ENCODE measurements at regions not wholly inside any gene's neighbourhood (a gene's known extent, or its start where the extent isn't known, plus 50 kb on each side); places are given as distances from the start of the nearest gene placed in this dataset.

DNA sequence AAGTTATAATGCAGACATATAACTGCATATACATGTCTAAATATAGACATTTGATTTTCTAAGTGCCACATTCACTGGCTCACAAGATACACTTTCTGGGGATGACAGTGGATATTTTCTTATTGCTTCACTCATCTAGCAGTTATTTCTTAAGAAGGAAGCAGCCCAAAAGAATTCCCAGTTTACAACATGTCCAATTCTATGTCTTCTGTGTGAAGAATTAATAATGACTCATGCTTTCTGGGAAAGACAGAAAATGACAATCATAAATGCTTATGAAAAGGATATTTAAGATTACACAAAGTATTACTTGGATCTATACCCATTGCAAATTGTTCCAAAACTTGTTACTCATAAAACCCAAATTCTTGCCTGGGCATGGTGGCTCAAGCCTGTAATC, 543.4 kb downstream of the SUCLA2 start:
- TF ChIP-seq, protein P1, sequence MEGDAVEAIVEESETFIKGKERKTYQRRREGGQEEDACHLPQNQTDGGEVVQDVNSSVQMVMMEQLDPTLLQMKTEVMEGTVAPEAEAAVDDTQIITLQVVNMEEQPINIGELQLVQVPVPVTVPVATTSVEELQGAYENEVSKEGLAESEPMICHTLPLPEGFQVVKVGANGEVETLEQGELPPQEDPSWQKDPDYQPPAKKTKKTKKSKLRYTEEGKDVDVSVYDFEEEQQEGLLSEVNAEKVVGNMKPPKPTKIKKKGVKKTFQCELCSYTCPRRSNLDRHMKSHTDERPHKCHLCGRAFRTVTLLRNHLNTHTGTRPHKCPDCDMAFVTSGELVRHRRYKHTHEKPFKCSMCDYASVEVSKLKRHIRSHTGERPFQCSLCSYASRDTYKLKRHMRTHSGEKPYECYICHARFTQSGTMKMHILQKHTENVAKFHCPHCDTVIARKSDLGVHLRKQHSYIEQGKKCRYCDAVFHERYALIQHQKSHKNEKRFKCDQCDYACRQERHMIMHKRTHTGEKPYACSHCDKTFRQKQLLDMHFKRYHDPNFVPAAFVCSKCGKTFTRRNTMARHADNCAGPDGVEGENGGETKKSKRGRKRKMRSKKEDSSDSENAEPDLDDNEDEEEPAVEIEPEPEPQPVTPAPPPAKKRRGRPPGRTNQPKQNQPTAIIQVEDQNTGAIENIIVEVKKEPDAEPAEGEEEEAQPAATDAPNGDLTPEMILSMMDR (optimal IDR thresholded peaks at IDR 0.05 in 1 of 3, IDR thresholded peaks at IDR 0.05 in 1 of 3, conservative IDR thresholded peaks at IDR 0.05 in 1 of 3; ENCODE audit: extremely low read depth in 1 of 3, insufficient read depth in 2 of 3, low read length in 3 of 3), result no peak
- TF ChIP-seq EZH2 (IDR thresholded peaks at IDR 0.05; ENCODE audit: low read length), result no peak
- Histone ChIP-seq H3K9me1 (ENCODE audit: control insufficient read depth, extremely low read depth, insufficient read depth, low read length) (no peaks in the 10 kb centered on the region), H3K4me1 (ENCODE audit: control insufficient read depth, extremely low read depth, insufficient read depth, low read length) (no peaks in the 10 kb centered on the region), H3K9me3 (ENCODE audit: control insufficient read depth, low read depth, low read length) (no peaks in the 10 kb centered on the region), H2AFZ (ENCODE audit: control insufficient read depth, low read length) (no peak overlapping the region), H4K20me1 (ENCODE audit: control insufficient read depth, extremely low read depth, insufficient read depth, low read length) (no peaks in the 10 kb centered on the region), H3K4me2 (ENCODE audit: control insufficient read depth, extremely low read depth, insufficient read depth, low read depth, low read length) (no peak overlapping the region), H3K79me2 (ENCODE audit: control insufficient read depth, insufficient read depth, low read length) (no peaks in the 10 kb centered on the region), H3K9ac (ENCODE audit: control insufficient read depth, extremely low read depth, insufficient read depth, low read length) (no peak overlapping the region), H3K27me3 (ENCODE audit: control insufficient read depth, extremely low read depth, insufficient read depth, low read length) (no peaks in the 10 kb centered on the region), H3K36me3 (ENCODE audit: control insufficient read depth in 2 of 2, extremely low read depth in 1 of 2, insufficient read depth in 2 of 2, low read length in 2 of 2) (no peaks in the 10 kb centered on the region), H3K4me3 (ENCODE audit: control insufficient read depth in 2 of 3, extremely low read depth in 1 of 3, insufficient read depth in 2 of 3, low read depth in 1 of 3, low read length in 3 of 3) (no peak overlapping the region), H3K27ac (ENCODE audit: control insufficient read depth, insufficient read depth, low read length) (no peak overlapping the region)
- FAIRE-seq (no peak), DNase-seq (ENCODE audit: low read depth, low spot score) (no peak)
- dilution Hi-C loops (cut with MboI; ENCODE audit: extremely low pct_ligation_motif_present, low sequenced_read_pairs), result no loop called here

DNA sequence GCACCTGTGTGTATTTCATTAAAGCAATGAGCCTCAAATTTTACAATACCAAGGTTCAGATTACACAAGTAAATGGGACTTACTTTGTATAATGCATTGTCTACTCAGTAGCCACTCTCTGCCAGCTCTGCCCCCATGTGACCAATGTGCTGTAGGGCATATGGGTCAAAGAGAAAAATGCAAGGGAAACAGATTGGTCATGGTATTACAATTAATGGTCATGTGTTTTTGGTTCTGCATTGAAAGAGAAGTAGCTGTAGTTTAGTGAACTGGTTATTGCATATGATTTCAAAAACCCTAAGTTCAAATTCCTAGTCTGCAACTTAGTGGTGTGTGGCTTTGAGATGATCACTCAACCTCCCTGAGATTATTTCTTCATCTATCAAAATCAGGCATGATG, 545.4 kb downstream of the SUCLA2 start:
- Histone ChIP-seq H3K9me3 (ENCODE audit: control insufficient read depth, low read depth, low read length) (no peaks in the 10 kb centered on the region), H3K27ac (ENCODE audit: control insufficient read depth, insufficient read depth, low read length) (no peak overlapping the region), H3K4me1 (ENCODE audit: control insufficient read depth, extremely low read depth, insufficient read depth, low read length) (no peaks in the 10 kb centered on the region), H2AFZ (ENCODE audit: control insufficient read depth, low read length) (no peak overlapping the region), H3K9me1 (ENCODE audit: control insufficient read depth, extremely low read depth, insufficient read depth, low read length) (no peaks in the 10 kb centered on the region), H3K4me3 (ENCODE audit: control insufficient read depth in 2 of 3, extremely low read depth in 1 of 3, insufficient read depth in 2 of 3, low read depth in 1 of 3, low read length in 3 of 3) (no peak overlapping the region), H3K79me2 (ENCODE audit: control insufficient read depth, insufficient read depth, low read length) (no peaks in the 10 kb centered on the region), H3K27me3 (ENCODE audit: control insufficient read depth, extremely low read depth, insufficient read depth, low read length) (no peaks in the 10 kb centered on the region), H3K9ac (ENCODE audit: control insufficient read depth, extremely low read depth, insufficient read depth, low read length) (no peak overlapping the region), H4K20me1 (ENCODE audit: control insufficient read depth, extremely low read depth, insufficient read depth, low read length) (no peaks in the 10 kb centered on the region), H3K4me2 (ENCODE audit: control insufficient read depth, extremely low read depth, insufficient read depth, low read depth, low read length) (no peak overlapping the region), H3K36me3 (ENCODE audit: control insufficient read depth in 2 of 2, extremely low read depth in 1 of 2, insufficient read depth in 2 of 2, low read length in 2 of 2) (no peaks in the 10 kb centered on the region)
- FAIRE-seq, result no peak
- no peak for TF ChIP-seq EZH2 (IDR thresholded peaks at IDR 0.05; ENCODE audit: low read length)
- TF ChIP-seq, protein P1 (optimal IDR thresholded peaks at IDR 0.05 in 1 of 3, IDR thresholded peaks at IDR 0.05 in 1 of 3, conservative IDR thresholded peaks at IDR 0.05 in 1 of 3; ENCODE audit: extremely low read depth in 1 of 3, insufficient read depth in 2 of 3, low read length in 3 of 3), result peak in 1 of 3 experiments; percentile 18
- dilution Hi-C loops (cut with MboI; ENCODE audit: extremely low pct_ligation_motif_present, low sequenced_read_pairs), result no loop called here
- DNase-seq (ENCODE audit: low read depth, low spot score), result no peak
